OCI-LY1 (cell line): ENCODE measurements at regions not wholly inside any gene's neighbourhood (a gene's known extent, or its start where the extent isn't known, plus 50 kb on each side); places are given as distances from the start of the nearest gene placed in this dataset.

ENCODE experiments used
- CTCF ChIP-seq: fragments of 200-600 bp; sonication (generic), shearing (Covaris generic); IDR thresholded peaks from 2 replicates; pipeline ENCODE4 v1.5.1; 2017; ENCODE audit warnings: mild to moderate bottlenecking, antibody characterized with exemption, low read length, moderate library complexity, mixed read lengths
- EZH2 ChIP-seq: fragments of 200-600 bp; sonication (generic), shearing (Covaris generic); IDR thresholded peaks from 2 replicates; pipeline ENCODE4 v1.8.0; 2017; ENCODE audit warnings: borderline replicate concordance, mixed run types, mild to moderate bottlenecking, antibody characterized with exemption, low read length, moderate library complexity, mixed read lengths

GRCh38 chr3:34357461-34357860 is 559.0 kb downstream of the PDCD6IP start:
- TF ChIP-seq EZH2, result no peak
- no peak for TF ChIP-seq CTCF
